ENCODE measurements at regions not wholly inside any gene's neighbourhood (a gene's known extent, or its start where the extent isn't known, plus 50 kb on each side); places are given as distances from the start of the nearest gene placed in this dataset.

- TF ChIP-seq CTCF (IDR thresholded peaks at IDR 0.05; ENCODE audit: low read depth, low read length): no peak
- no peak for DNase-seq (ENCODE audit: extremely low read depth, low read depth)
Measured at GRCh38 chr21:20554785-20555184, 443.4 kb upstream of the NCAM2 start.

- TF ChIP-seq CTCF (IDR thresholded peaks at IDR 0.05; ENCODE audit: low read depth, low read length): no peak
- DNase-seq (ENCODE audit: extremely low read depth, low read depth): no peak
Measured at GRCh38 chr21:20570824-20571232, 427.4 kb upstream of the NCAM2 start.

- DNase-seq (ENCODE audit: extremely low read depth, low read depth): no peak
- TF ChIP-seq CTCF (IDR thresholded peaks at IDR 0.05; ENCODE audit: low read depth, low read length): no peak
Measured at GRCh38 chr21:20572582-20572981, 425.6 kb upstream of the NCAM2 start.

GRCh38 chr21:20581361-20581760, 416.8 kb upstream of the NCAM2 start:
- no peak for DNase-seq (ENCODE audit: extremely low read depth, low read depth)
- TF ChIP-seq CTCF (IDR thresholded peaks at IDR 0.05; ENCODE audit: low read depth, low read length): no peak

GRCh38 chr21:20591284-20591683, 406.9 kb upstream of the NCAM2 start:
- DNase-seq (ENCODE audit: extremely low read depth, low read depth): no peak
- TF ChIP-seq CTCF (IDR thresholded peaks at IDR 0.05; ENCODE audit: low read depth, low read length): no peak

GRCh38 chr21:20592463-20592862, 405.7 kb upstream of the NCAM2 start:
- no peak for DNase-seq (ENCODE audit: extremely low read depth, low read depth)
- no peak for TF ChIP-seq CTCF (IDR thresholded peaks at IDR 0.05; ENCODE audit: low read depth, low read length)

GRCh38 chr21:20603236-20603635, 395.0 kb upstream of the NCAM2 start:
- TF ChIP-seq CTCF (IDR thresholded peaks at IDR 0.05; ENCODE audit: low read depth, low read length): no peak

More at GRCh38 chr21:20603236-20603635, 395.0 kb upstream of the NCAM2 start:
- DNase-seq (ENCODE audit: extremely low read depth, low read depth): no peak
